AML-193 (cell line): ENCODE measurements at regions not wholly inside any gene's neighbourhood (a gene's known extent, or its start where the extent isn't known, plus 50 kb on each side); places are given as distances from the start of the nearest gene placed in this dataset.
"Not testable (repeated sequence)": the region's sequence is repeated elsewhere in the genome, so short reads cannot be mapped to it uniquely, and the experiment has no call there.

Experiments
- DNase-seq, 2 experiments: peaks; one replicate each; lab custom pipeline; 2025; lab: John Stamatoyannopoulos, UW

- no peak for DNase-seq
Measured at GRCh38 chrX:140337263-140337662, 167.6 kb downstream of the SOX3 start.

GRCh38 chrX:140318296-140318695 is 186.6 kb downstream of the SOX3 start:
- DNase-seq = no peak

GRCh38 chrX:140317462-140317861 is 187.4 kb downstream of the SOX3 start:
- no peak for DNase-seq

- no peak for DNase-seq
Measured at GRCh38 chrX:140298960-140299825, 205.7 kb downstream of the SOX3 start.

- DNase-seq = no peak
Measured at GRCh38 chrX:140297273-140297672, 207.6 kb downstream of the SOX3 start.

GRCh38 chrX:140292961-140293360 is 211.9 kb downstream of the SOX3 start:
- DNase-seq = no peak

- DNase-seq = no peak
Measured at GRCh38 chrX:140292188-140292587, 212.7 kb downstream of the SOX3 start.

- no peak for DNase-seq
Measured at GRCh38 chrX:140274811-140275525, 229.9 kb downstream of the SOX3 start.

GRCh38 chrX:140273921-140274320 is 230.9 kb downstream of the SOX3 start:
- no peak for DNase-seq

GRCh38 chrX:140250391-140250790 is 254.5 kb downstream of the SOX3 start:
- DNase-seq = no peak

- DNase-seq = no peak
Measured at GRCh38 chrX:140249088-140249487, 255.8 kb downstream of the SOX3 start.

- DNase-seq = no peak
Measured at GRCh38 chrX:140229191-140229590, 263.9 kb upstream of the CXorf66 start.

GRCh38 chrX:140226037-140226436 is 260.7 kb upstream of the CXorf66 start:
- not testable (repeated sequence) for DNase-seq

- DNase-seq = not testable (repeated sequence)
Measured at GRCh38 chrX:140215894-140216293, 250.6 kb upstream of the CXorf66 start.

- DNase-seq = not testable (repeated sequence)
Measured at GRCh38 chrX:140214518-140214917, 249.2 kb upstream of the CXorf66 start.

- DNase-seq = no peak
Measured at GRCh38 chrX:140206657-140207056, 241.3 kb upstream of the CXorf66 start.

- no peak for DNase-seq
Measured at GRCh38 chrX:140190441-140191108, 225.3 kb upstream of the CXorf66 start.

GRCh38 chrX:140180585-140180984 is 215.3 kb upstream of the CXorf66 start:
- DNase-seq = no peak

GRCh38 chrX:140177821-140178220 is 212.5 kb upstream of the CXorf66 start:
- no peak for DNase-seq

GRCh38 chrX:140172401-140172800 is 207.1 kb upstream of the CXorf66 start:
- no peak for DNase-seq

- no peak for DNase-seq
Measured at GRCh38 chrX:140167551-140167950, 202.2 kb upstream of the CXorf66 start.

GRCh38 chrX:140165849-140166248 is 200.5 kb upstream of the CXorf66 start:
- DNase-seq = no peak

- DNase-seq = no peak
Measured at GRCh38 chrX:140164391-140164790, 199.1 kb upstream of the CXorf66 start.
